ENCODE measurements at regions not wholly inside any gene's neighbourhood (a gene's known extent, or its start where the extent isn't known, plus 50 kb on each side); places are given as distances from the start of the nearest gene placed in this dataset.

GRCh38 chr4:23312686-23313085, 577.2 kb downstream of the PPARGC1A start:
- Histone ChIP-seq H3K36me3 (ENCODE audit: insufficient read depth in 1 of 2, low read depth in 1 of 2) (no peaks in the 10 kb centered on the region), H3K27me3 (ENCODE audit: insufficient read depth in 3 of 3, low read length in 2 of 3) (no peaks in the 10 kb centered on the region), H3K4me3 (no peak overlapping the region), H3K9me3 (no peaks in the 10 kb centered on the region), H3K4me1 (no peaks in the 10 kb centered on the region), H3K27ac (no peak overlapping the region)
- ATAC-seq, result no peak
- no peak for TF ChIP-seq CTCF (IDR thresholded peaks at IDR 0.05)
- intact Hi-C loops (cut with DNase I), result no loop called here
- no peak for DNase-seq

GRCh38 chr4:23311983-23312382, 577.9 kb downstream of the PPARGC1A start:
- no peak for TF ChIP-seq CTCF (IDR thresholded peaks at IDR 0.05)
- WGBS, 3 donors, result 70 to 79% (median 71%) methylated on average over 3 of the region's 3 CpGs
- Histone ChIP-seq H3K4me1 (no peaks in the 10 kb centered on the region), H3K27me3 (ENCODE audit: insufficient read depth in 3 of 3, low read length in 2 of 3) (no peaks in the 10 kb centered on the region), H3K9me3 (no peaks in the 10 kb centered on the region), H3K4me3 (no peak overlapping the region), H3K36me3 (ENCODE audit: insufficient read depth in 1 of 2, low read depth in 1 of 2) (no peaks in the 10 kb centered on the region), H3K27ac (no peak overlapping the region)
- intact Hi-C loops (cut with DNase I), result no loop called here
- no peak for ATAC-seq
- DNase-seq, result no peak

- WGBS, 3 donors, result 53 to 63% (median 60%) methylated on average over 1 of the region's 1 CpG
- no peak for TF ChIP-seq CTCF (IDR thresholded peaks at IDR 0.05)
- Histone ChIP-seq H3K9me3 (no peaks in the 10 kb centered on the region), H3K4me3 (no peak overlapping the region), H3K4me1 (no peaks in the 10 kb centered on the region), H3K27ac (no peak overlapping the region), H3K36me3 (ENCODE audit: insufficient read depth in 1 of 2, low read depth in 1 of 2) (no peaks in the 10 kb centered on the region), H3K27me3 (ENCODE audit: insufficient read depth in 3 of 3, low read length in 2 of 3) (no peaks in the 10 kb centered on the region)
- intact Hi-C loops (cut with DNase I), result no loop called here
- ATAC-seq (no peak), DNase-seq (no peak)
Observed at GRCh38 chr4:23305026-23305425, 584.8 kb downstream of the PPARGC1A start.

DNA sequence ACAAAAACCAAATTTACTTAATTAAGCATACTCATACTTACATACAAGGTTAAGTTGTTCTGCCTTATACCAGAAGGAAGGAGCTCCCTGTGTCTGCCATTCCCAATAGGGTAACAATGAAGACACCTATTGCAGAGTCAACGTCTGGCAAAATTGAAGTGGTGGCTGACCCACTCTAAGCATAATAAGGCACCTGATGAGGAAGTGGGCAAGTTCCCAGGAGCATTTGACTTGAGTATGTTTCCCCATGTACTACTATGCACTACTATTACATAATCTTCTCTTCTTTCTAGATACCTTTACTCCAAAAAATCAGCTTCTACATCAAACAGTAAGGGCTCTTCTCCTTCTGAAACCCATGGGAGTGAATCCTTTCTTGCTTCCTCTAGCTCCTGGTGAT, 591.5 kb downstream of the PPARGC1A start:
- no peak for TF ChIP-seq CTCF (IDR thresholded peaks at IDR 0.05)
- Histone ChIP-seq H3K27me3 (ENCODE audit: insufficient read depth in 3 of 3, low read length in 2 of 3) (no peaks in the 10 kb centered on the region), H3K36me3 (ENCODE audit: insufficient read depth in 1 of 2, low read depth in 1 of 2) (no peaks in the 10 kb centered on the region), H3K27ac (no peak overlapping the region), H3K9me3 (no peaks in the 10 kb centered on the region), H3K4me1 (no peaks in the 10 kb centered on the region), H3K4me3 (no peak overlapping the region)
- 82 to 95% (median 94%) methylated on average over 1 of the region's 1 CpG for whole genome bisulfite sequencing, 3 donors
- no peak for ATAC-seq
- intact Hi-C loops (cut with DNase I), result no loop called here
- DNase-seq, result no peak

DNA sequence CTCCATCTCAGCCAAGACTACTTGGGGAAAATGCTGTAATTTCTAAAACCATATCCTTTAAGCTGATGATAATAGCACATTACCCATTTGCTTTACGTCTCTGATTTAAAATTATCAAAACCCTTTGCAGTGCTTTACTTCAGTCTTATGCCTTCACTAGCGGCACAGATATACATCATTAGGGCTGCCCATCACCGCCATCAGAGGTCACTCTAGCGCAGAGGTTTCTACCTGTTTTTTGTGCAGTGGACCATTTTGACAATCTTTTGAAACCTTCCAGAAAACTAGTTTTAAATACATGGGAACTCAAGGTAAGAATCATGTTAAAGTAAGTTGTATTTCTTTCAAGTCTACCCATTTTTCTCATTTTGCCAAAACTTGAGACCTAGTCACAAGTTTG, 592.5 kb downstream of the PPARGC1A start:
- no peaks in the 10 kb centered on the region for H3K9me3 ChIP-seq
- no peak for TF ChIP-seq CTCF (IDR thresholded peaks at IDR 0.05)
- no peak for ATAC-seq
- no peaks in the 10 kb centered on the region for H3K27me3 ChIP-seq (ENCODE audit: insufficient read depth in 3 of 3, low read length in 2 of 3)
- no peaks in the 10 kb centered on the region for H3K4me1 ChIP-seq
- WGBS, 3 donors, result 91 to 95% (median 91%) methylated on average over 4 of the region's 4 CpGs
- DNase-seq, result no peak
- intact Hi-C loops (cut with DNase I), result no loop called here
- no peak overlapping the region for H3K4me3 ChIP-seq
- H3K36me3 ChIP-seq (ENCODE audit: insufficient read depth in 1 of 2, low read depth in 1 of 2), result no peaks in the 10 kb centered on the region
- H3K27ac ChIP-seq, result no peak overlapping the region

Measured in psoas muscle (tissue), 7 donors.